ENCODE measurements at regions not wholly inside any gene's neighbourhood (a gene's known extent, or its start where the extent isn't known, plus 50 kb on each side); places are given as distances from the start of the nearest gene placed in this dataset.
"Not testable (repeated sequence)": the region's sequence is repeated elsewhere in the genome, so short reads cannot be mapped to it uniquely, and the experiment has no call there.

DNA sequence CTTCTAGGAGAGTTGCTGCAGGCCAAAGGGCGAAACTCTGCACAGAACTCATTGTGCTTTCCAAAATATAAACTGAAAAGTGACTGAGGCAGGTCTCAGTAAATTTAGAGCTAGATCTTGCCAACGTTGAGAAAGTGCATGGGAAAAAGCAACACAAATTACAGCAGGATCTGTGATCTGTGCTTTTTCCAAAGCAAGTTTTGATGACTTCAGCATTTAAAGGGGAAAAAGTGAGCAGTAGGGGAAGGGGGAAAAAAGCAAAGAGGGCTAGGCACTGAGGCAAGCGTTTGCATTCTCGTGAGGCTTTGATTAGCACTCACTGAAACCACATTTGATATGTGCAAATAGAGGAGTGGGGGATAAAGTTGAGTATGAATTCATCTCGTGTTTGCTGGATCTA, 351.5 kb upstream of the NPAP1 start:
- not testable (repeated sequence) for DNase-seq

GRCh38 chr15:24326513-24326912, 349.1 kb upstream of the NPAP1 start:
- DNase-seq: not testable (repeated sequence)

DNA sequence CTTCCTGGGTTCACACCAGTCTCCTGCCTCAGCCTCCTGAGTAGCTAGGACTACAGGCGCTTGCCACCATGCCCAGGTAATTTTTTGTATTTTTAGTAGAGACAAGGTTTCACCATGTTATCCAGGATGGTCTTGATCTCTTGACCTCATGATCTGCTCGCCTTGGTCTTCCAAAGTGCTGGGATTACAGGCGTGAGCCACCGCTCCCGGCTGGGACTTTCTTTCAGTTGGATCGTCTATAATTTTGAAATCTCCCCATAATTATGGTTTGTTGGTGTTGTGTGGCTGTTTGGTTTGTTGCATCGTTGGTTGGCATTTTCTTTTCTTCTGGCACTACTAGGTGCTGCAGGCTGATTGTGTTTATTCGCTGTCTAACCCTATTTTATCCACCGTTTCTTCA, 343.6 kb upstream of the NPAP1 start:
- not testable (repeated sequence) for DNase-seq

- not testable (repeated sequence) for DNase-seq
Measured at GRCh38 chr15:24341876-24342275, 333.7 kb upstream of the NPAP1 start.

DNA sequence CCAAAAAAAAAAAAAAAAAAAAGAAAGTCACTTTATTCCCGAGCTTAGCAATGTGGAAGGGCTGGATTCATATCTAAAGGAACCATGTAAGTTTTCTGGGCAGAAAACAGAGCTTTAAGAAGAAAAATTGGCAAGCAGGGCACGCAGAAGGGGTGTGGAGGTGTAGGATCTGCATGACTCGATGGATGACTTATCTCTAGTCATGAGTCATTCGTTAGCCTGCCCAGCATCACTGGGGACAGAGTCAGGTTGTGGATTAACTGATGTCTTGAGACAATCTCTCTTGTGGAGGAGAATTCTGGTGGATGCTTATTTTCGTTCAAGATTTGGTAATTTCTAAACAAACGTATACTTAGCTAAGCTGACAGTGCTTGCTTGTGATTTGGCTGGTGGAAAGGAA, 322.8 kb upstream of the NPAP1 start:
- not testable (repeated sequence) for DNase-seq

DNA sequence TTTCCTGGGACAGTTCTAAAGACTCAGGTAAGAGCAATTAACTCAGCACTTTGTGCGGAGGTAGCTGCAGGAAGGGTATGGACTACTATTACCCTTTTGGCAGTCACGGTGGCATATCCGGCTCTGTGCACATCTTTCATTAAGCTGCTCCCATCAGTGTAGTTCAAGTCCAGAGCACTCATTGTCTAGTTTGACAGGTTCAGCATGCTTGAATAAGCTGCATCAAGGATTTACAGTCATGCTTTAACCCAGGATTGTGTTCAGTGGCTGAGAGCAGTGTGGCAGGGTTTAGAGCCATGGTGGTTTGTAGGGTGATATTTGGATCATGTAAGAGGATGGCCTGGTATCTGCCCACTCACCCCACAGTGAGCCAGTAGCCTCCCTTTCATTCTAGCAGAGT, 294.5 kb upstream of the NPAP1 start:
- DNase-seq: not testable (repeated sequence)

DNA sequence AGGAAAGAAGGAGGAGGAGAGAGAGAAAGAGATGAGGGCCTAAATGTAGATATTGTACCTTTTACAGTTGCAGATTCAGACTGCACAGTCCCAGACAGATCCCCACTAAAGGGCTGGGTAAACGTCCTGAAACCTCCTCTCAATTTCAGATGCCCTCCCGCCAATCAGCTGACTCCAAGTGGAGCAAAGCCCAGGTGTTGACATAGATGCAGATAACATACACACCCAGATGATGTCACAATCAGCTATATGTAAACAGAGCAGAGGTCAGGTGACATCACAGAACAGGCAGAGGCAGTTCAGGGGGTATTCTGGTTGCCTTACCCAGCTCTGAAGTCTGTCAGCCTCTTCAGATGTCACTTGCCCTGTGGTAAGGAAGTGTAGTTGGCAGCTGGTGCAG, 290.3 kb upstream of the NPAP1 start:
- DNase-seq: not testable (repeated sequence)

GRCh38 chr15:24394303-24394702, 281.3 kb upstream of the NPAP1 start:
- no peak for DNase-seq

- not testable (repeated sequence) for DNase-seq
Measured at GRCh38 chr15:24412649-24413048, 262.9 kb upstream of the NPAP1 start.

DNA sequence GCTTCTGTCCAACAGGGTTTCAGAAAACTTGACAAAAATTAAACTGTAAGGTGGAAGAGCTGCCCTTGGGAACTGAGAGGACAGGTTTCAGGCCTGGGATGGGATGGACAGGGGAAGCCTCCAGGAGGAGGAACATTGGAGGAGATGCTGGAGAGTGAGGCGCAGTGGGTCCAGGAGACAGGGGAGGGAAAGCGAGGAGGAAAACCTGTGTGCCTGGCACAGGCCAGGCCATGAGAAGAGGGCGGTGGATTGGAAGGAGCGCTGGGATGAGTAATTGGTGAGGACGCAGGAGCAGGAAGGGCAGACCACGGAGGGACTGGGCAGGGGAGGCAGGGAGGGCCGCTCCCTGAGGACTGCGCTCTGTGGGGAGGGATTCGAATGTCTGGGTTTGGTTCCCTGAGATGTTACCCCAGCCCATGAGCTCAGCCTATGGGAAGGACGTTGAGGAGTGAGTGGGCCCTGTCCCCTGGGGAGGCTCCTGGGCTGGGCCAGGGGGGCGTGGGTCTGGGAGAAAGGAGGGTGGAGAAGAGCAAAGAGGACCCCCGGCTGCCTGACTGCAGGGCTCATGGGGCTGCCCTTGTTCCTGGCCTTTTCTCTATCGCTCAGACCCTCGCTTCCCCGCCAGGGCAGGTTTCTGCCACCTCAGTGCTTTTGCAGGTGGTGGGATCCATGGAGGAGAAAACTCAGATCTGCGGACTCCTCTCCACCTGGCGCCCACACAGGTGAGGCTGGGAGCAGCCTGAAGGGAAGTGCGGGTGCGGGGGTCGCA, 249.1 kb upstream of the NPAP1 start:
- not testable (repeated sequence) for DNase-seq

- DNase-seq: not testable (repeated sequence)
Measured at GRCh38 chr15:24427055-24427400, 248.5 kb upstream of the NPAP1 start.

DNA sequence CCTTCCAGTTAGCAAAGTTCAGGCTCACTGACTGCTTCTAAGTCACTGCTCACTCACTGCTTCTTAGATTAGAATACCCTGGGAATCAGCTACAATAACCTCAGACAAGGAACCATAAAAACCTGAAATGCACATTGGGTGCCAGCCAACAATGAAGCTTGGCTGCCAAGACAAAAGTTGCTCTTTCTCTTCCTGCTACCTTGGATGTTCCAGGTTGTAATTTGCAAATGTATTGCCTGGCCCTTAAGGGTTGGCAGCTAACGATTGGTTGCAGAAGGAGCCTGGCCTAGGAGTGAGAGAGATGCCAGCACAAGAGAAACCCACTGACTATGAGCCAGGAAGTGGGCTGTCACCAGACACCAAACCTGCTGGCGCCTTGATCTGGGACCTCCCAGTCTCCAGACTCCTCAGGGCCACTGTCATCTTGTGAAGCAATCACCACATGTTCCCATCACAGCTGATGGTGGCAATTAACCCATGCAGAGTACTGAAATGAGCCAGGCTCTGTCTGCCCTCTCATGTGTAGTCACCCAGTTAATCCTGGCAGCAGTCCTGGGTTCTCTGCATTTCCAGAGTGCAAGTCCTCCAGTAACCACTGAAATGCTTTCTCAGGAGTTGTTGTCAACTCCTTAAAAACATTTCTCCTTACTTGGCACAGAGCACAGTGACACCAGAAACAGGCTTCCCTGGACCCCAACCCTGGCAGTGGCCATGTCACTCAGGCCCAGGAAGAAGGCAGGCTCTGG, 240.3 kb upstream of the NPAP1 start:
- DNase-seq: not testable (repeated sequence)

GRCh38 chr15:24437270-24437669, 238.3 kb upstream of the NPAP1 start:
- DNase-seq: not testable (repeated sequence)

DNA sequence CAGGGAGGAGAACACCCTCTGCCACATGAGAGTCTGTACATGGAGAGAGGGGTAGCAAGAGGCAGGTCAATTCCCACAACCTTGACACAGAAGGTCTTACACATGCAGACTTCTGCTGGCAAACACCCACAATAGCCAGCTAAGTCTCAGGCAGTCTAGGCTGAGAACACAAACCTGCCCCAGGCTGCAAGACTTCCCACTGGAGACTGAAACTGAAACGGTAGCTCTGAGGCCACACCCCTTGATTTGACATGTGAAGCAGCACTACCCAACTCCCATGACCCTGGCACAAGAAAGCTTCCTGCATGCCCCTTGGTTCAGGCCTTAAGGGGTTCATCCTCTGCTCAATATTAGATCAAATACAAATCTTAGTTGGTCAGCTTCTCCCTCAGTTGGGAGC, 237.8 kb upstream of the NPAP1 start:
- DNase-seq: not testable (repeated sequence)

DNA sequence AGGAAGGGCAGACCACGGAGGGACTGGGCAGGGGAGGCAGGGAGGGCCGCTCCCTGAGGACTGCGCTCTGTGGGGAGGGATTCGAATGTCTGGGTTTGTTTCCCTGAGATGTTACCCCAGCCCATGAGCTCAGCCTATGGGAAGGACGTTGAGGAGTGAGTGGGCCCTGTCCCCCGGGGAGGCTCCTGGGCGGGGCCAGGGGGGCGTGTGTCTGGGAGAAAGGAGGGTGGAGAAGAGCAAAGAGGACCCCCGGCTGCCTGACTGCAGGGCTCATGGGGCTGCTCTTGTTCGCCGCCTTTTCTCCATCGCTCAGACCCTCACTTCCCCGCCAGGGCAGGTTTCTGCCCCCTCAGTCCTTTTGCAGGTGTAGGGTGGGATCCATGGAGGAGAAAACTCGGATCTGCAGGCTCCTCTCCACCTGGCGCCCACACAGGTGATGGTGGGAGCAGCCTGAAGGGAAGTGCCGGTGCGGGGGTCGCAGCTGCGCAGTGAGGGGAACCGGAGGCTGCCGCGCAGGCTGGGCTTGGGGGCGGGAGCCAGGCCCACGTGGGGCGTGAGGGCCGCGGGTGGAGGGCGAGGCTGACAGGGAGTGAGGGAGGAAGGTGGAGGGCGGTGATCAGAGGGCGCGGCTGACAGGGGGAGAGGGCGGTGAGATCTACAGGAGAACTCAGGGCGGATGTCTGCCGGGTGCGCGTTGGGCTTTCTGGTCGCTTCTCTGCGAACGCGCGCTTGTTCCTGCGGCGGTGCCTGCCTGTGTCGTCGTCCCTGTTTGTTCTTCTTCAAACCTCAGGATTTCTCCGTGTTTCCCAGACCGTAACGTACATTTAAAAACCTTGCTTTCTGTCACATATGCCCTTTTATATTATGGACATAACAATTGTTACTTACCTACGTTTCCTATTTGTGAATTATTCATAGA, 198.2 kb upstream of the NPAP1 start:
- DNase-seq: not testable (repeated sequence)

- DNase-seq: not testable (repeated sequence)
Measured at GRCh38 chr15:24485885-24486567, 189.5 kb upstream of the NPAP1 start.

- DNase-seq: not testable (repeated sequence)
Measured at GRCh38 chr15:24488164-24488907, 187.2 kb upstream of the NPAP1 start.

- DNase-seq: not testable (repeated sequence)
Measured at GRCh38 chr15:24505216-24505615, 170.4 kb upstream of the NPAP1 start.

DNA sequence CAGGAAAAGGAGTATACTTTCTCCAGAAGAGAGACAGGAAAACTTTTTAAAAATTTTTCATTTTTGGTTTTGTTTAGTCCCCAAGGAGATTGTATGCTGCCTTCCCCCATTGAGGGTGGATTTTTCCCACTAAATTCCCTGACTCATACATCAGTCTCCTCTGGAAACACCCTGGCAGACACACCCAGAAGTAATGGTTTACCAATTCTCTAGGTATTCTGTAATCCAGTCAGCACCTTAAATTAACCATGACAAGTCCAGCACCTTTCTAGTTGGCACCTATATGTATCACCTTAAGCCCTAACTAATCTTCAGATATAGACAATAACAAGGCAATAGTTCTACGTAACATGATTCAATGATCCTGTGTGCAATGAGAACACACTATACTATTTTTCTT, 165.9 kb upstream of the NPAP1 start:
- DNase-seq: not testable (repeated sequence)

- DNase-seq: not testable (repeated sequence)
Measured at GRCh38 chr15:24511598-24511997, 164.0 kb upstream of the NPAP1 start.

- DNase-seq: not testable (repeated sequence)
Measured at GRCh38 chr15:24518772-24519171, 156.8 kb upstream of the NPAP1 start.

DNA sequence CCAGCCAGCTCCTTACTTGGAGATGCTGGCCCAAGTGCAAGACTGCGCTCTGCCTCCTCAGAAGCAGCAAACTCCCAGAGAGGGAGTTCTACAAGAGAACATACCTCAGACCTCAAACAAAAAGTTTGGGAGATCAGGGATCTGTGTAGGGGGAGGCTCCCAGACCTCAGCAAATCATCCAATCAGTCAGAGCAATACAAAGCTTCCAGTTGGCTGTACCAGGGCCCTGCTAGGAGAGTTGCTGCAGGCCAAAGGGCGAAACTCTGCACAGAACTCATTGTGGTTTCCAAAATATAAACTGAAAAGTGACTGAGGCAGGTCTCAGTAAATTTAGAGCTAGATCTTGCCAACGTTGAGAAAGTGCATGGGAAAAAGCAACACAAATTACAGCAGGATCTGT, 144.3 kb upstream of the NPAP1 start:
- DNase-seq: not testable (repeated sequence)

Data from NCI-H1436 treated with DMSO at 0.1 percent for 48 hours (cell line).